Neural crest cell (in vitro differentiated cells): ENCODE measurements at regions not wholly inside any gene's neighbourhood (a gene's known extent, or its start where the extent isn't known, plus 50 kb on each side); places are given as distances from the start of the nearest gene placed in this dataset.

Experiments
- DNase-seq: peaks from one replicate; pipeline ENCODE4 v3.0.0; 2021; ENCODE audit warnings: low read depth, mixed read lengths, low spot score
- H3K27ac Mint-ChIP-seq: one replicate; pipeline ENCODE4 v1.8.0; 2021; ENCODE audit warnings: mild to moderate bottlenecking, mixed read lengths; ENCODE audit not compliant: unreplicated experiment
- H3K27me3 Mint-ChIP-seq: 2 replicates; pipeline ENCODE4 v1.8.0; 2021; ENCODE audit warnings: low read depth, mild to moderate bottlenecking, mixed read lengths
- H3K36me3 Mint-ChIP-seq: 2 replicates; pipeline ENCODE4 v1.8.0; 2021; ENCODE audit warnings: low read depth, mild to moderate bottlenecking, mixed read lengths
- H3K4me1 Mint-ChIP-seq: 2 replicates; pipeline ENCODE4 v1.8.0; 2021; ENCODE audit warnings: mixed read lengths
- H3K4me3 Mint-ChIP-seq: one replicate; pipeline ENCODE4 v1.8.0; 2021; ENCODE audit warnings: mild to moderate bottlenecking, mixed read lengths
- H3K9me3 Mint-ChIP-seq: 2 replicates; pipeline ENCODE4 v1.8.0; 2021; ENCODE audit warnings: mixed read lengths
- TF ChIP-seq, protein P1 (sequence below): fragments of 200-600 bp; sonication (generic); conservative IDR thresholded peaks from 2 replicates; pipeline ENCODE4 v1.5.0; 2021; ENCODE audit warnings: antibody characterized with exemption, mild to moderate bottlenecking

DNA sequence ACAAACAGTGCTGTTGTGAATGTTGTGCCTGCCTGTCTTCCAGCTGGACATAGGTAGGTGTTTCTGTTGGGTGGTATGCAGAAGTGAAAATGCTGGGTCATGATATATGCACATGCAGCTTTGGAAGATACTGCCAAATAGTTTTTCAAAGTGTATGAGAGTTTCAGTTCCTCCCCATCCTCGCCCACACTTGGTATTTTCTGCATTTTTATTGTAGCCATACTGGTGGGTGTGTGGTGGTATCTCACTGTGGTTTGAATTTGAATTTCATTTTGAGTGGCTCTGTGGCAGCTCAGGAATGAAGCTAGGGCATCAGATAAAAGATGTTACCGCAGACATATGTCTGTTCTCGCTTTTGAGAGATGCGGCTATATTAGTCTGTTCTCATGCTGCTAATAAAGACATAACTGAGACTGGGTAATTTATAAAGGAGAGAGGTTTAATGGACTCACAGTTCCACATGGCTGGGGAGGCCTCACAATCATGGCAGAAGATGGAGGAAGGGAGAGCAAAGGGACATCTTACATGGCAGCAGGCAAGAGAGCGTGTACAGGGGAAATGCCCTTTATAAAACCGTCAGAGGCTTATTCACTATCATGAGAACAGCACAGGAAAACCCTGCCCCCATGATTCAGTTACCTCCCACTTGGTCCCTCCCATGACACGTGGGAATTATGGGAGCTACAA lies 183.1 kb downstream of the CAND1 start:
- Mint-ChIP-seq H3K27me3 (no peaks in the 10 kb centered on the region), H3K36me3 (no peaks in the 10 kb centered on the region), H3K4me3 (no peak overlapping the region), H3K9me3 (peaks cover 2% of the 10 kb centered on the region), H3K4me1 (peaks cover 14% of the 10 kb centered on the region), H3K27ac (no peak overlapping the region)
- TF ChIP-seq, protein P1, sequence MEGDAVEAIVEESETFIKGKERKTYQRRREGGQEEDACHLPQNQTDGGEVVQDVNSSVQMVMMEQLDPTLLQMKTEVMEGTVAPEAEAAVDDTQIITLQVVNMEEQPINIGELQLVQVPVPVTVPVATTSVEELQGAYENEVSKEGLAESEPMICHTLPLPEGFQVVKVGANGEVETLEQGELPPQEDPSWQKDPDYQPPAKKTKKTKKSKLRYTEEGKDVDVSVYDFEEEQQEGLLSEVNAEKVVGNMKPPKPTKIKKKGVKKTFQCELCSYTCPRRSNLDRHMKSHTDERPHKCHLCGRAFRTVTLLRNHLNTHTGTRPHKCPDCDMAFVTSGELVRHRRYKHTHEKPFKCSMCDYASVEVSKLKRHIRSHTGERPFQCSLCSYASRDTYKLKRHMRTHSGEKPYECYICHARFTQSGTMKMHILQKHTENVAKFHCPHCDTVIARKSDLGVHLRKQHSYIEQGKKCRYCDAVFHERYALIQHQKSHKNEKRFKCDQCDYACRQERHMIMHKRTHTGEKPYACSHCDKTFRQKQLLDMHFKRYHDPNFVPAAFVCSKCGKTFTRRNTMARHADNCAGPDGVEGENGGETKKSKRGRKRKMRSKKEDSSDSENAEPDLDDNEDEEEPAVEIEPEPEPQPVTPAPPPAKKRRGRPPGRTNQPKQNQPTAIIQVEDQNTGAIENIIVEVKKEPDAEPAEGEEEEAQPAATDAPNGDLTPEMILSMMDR = no peak
- no peak for DNase-seq

DNA sequence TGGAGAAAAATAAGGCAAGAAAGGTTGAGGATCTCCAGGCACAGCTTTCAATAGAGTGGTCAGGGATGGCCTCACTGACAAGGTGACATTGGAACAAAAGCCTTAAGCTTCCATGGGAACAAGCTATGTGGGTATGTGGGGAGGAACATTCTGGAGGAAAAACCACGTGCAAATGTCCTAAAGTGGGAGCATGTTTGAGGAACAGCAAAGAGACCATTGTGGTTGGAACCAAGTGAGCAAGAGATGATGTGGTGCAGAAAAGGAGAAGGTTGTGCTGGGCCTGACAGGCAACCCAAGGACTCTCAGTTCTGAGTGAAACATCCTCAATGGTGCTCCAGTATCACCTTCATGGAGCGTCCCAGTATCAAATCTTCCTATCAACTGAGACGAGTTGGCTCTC lies 184.0 kb downstream of the CAND1 start:
- TF ChIP-seq, protein P1 = no peak
- no peak overlapping the region for H3K4me3 Mint-ChIP-seq
- H3K4me1 Mint-ChIP-seq = peaks cover 16% of the 10 kb centered on the region
- no peak for DNase-seq
- no peaks in the 10 kb centered on the region for H3K27me3 Mint-ChIP-seq
- peaks cover 2% of the 10 kb centered on the region for H3K9me3 Mint-ChIP-seq
- no peaks in the 10 kb centered on the region for H3K36me3 Mint-ChIP-seq
- no peak overlapping the region for H3K27ac Mint-ChIP-seq

DNA sequence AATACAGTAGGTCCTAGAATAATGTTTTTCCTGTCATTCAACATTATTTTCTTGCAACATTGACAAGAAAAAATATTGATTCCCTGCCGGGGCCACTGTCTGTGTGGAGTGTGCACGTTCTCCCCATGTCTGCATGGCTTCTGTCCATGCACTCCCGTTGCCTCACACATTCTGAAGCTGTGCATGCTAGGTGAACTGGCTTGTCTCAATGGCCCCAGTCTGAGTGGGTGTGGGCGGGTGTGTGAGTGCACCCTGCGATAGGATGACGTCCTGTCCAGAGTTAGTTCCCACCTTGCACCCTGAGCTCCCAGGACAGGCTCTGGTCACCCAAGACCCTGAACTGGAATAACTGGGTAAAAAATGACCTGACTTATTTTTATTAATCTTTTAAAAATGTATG lies 186.1 kb downstream of the CAND1 start:
- Mint-ChIP-seq H3K4me1 (peaks cover 16% of the 10 kb centered on the region), H3K27me3 (no peaks in the 10 kb centered on the region), H3K27ac (no peak overlapping the region), H3K36me3 (no peaks in the 10 kb centered on the region), H3K9me3 (peaks cover 2% of the 10 kb centered on the region), H3K4me3 (no peak overlapping the region)
- DNase-seq = no peak
- TF ChIP-seq, protein P1 = no peak

DNA sequence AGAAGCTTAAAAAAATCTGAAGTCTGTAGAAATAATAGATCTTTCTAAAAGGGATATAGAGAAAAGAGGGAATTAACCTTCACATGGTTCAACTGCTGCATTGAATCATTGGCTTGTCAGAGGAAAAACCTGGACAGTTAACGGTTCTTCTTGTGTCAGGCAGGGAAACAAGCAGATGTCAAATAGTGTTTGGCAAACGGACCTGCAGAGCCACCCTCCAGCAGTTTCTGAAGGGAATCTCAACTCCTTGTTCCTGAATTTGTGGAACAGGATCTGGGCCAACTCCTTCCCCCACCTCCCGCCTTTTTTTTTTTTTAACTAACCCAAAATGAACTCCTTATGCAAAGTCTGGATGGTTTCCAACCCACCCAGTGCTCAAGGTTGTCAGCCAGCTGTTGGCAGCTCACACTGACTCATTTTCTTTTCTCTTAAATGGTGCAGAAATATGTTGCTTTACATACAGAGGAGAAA lies 187.3 kb downstream of the CAND1 start:
- TF ChIP-seq, protein P1 = no peak
- Mint-ChIP-seq H3K4me3 (no peak overlapping the region), H3K9me3 (peaks cover 2% of the 10 kb centered on the region), H3K36me3 (no peaks in the 10 kb centered on the region), H3K4me1 (peaks cover 16% of the 10 kb centered on the region), H3K27me3 (no peaks in the 10 kb centered on the region), H3K27ac (no peak overlapping the region)
- no peak for DNase-seq

DNA sequence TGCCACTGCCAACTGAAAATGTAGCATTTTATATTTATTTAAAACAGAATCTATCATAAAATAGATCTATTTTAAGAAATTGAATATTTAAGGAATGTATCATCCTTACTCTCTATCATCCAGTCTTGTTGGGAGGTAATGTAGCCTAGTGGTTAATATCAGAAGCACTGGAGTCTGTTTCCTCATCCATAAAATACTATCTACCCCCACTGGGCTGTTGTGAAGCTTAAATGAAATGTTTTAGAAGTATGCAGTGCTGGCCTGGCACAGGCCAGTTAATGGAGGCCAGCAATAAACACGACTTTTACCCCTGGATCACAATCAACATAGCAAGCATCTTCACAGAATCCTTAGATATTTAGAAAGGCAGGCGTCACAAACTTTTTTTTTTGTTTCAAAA lies 188.0 kb downstream of the CAND1 start:
- no peaks in the 10 kb centered on the region for H3K27me3 Mint-ChIP-seq
- H3K9me3 Mint-ChIP-seq = peaks cover 2% of the 10 kb centered on the region
- DNase-seq = no peak
- no peak overlapping the region for H3K27ac Mint-ChIP-seq
- TF ChIP-seq, protein P1 = no peak
- no peaks in the 10 kb centered on the region for H3K36me3 Mint-ChIP-seq
- H3K4me1 Mint-ChIP-seq = peaks cover 16% of the 10 kb centered on the region
- H3K4me3 Mint-ChIP-seq = no peak overlapping the region
